Esophagus squamous epithelium (tissue), 5 donors: ENCODE measurements at regions not wholly inside any gene's neighbourhood (a gene's known extent, or its start where the extent isn't known, plus 50 kb on each side); places are given as distances from the start of the nearest gene placed in this dataset.

Experiments used
- DNase-seq: peaks from one replicate; lab custom pipeline; 2025; lab: John Stamatoyannopoulos, UW
- H3K27ac ChIP-seq, 4 donors: fragments of 200-600 bp; sonication (generic); one replicate each; pipeline ENCODE4 v1.5.1; 2016 to 2019; ENCODE audit warnings: mild to moderate bottlenecking in 1 of 4
- H3K27me3 ChIP-seq, 4 donors: fragments of 200-600 bp; sonication (generic); 1 replicate in 3 of 4; 2 replicates in 1 of 4; pipeline versions ENCODE4 v1.5.1 to v1.6.0; 2017 to 2021; ENCODE audit warnings: antibody characterized with exemption in 1 of 4
- H3K36me3 ChIP-seq, 3 donors: fragments of 200-600 bp; sonication (generic); one replicate each; pipeline ENCODE4 v1.5.1; 2016 to 2019
- H3K4me1 ChIP-seq, 3 donors: fragments of 200-600 bp; sonication (generic); one replicate each; pipeline ENCODE4 v1.5.1; 2017 to 2019
- H3K4me3 ChIP-seq, 4 donors: fragments of 200-600 bp; sonication (generic); 1 replicate in 3 of 4; 2 replicates in 1 of 4; pipeline ENCODE4 v1.5.1; 2016 to 2019; ENCODE audit warnings: mild to moderate bottlenecking in 2 of 4, moderate library complexity in 1 of 4
- H3K9me3 ChIP-seq, 3 donors: fragments of 200-600 bp; sonication (generic); one replicate each; pipeline ENCODE4 v1.5.1; 2016 to 2019
- CTCF ChIP-seq, 6 experiments: fragments of 450-650 bp in 4 of 6; fragments of 200-600 bp in 2 of 6; sonication (generic) in 2 of 6; IDR thresholded peaks; one replicate each; pipeline ENCODE4 v1.5.1; 2016 to 2019; ENCODE audit warnings: antibody characterized with exemption in 6 of 6, mild to moderate bottlenecking in 4 of 6, moderate library complexity in 4 of 6
- POLR2A ChIP-seq, 4 donors: fragments of 450-650 bp; IDR thresholded peaks; one replicate each; pipeline ENCODE4 v1.6.1; 2017; ENCODE audit warnings: antibody characterized with exemption in 4 of 4, mild to moderate bottlenecking in 4 of 4, moderate library complexity in 3 of 4
- WGBS, 2 donors: methylation state at CpG; one replicate each; pipeline ENCODE4 v1.1.5; 2018; 5-methylcytosine and 5-hydroxymethylcytosine counted together
- intact Hi-C: fragments of 100-400 bp; cut with DNase I; formaldehyde crosslinking; loops from one replicate; pipeline ENCODE4 v1.15.0; 2022
- donor health status: DM: yes; HTN: yes; CAD: no.

- TF ChIP-seq POLR2A (IDR thresholded peaks at IDR 0.05) (no peak), CTCF (IDR thresholded peaks at IDR 0.05) (no peak)
- Histone ChIP-seq H3K4me3 (no peak overlapping the region), H3K36me3 (no peaks in the 10 kb centered on the region), H3K9me3 (no peaks in the 10 kb centered on the region), H3K4me1 (no peaks in the 10 kb centered on the region), H3K27me3 (no peaks in the 10 kb centered on the region), H3K27ac (no peak overlapping the region)
- intact Hi-C loops, result no loop called here
- DNase-seq, result no peak
- 23 to 73% methylated on average over 4 of the region's 4 CpGs for WGBS, 2 donors
These were observed 174.5 kb downstream of the NR2F2 start for GRCh38 chr15:96505014-96505413.

GRCh38 chr15:96514607-96515285 lies 184.2 kb downstream of the NR2F2 start:
- Histone ChIP-seq H3K4me1 (no peaks in the 10 kb centered on the region), H3K27ac (no peak overlapping the region), H3K4me3 (no peak overlapping the region), H3K27me3 (no peaks in the 10 kb centered on the region), H3K36me3 (no peaks in the 10 kb centered on the region), H3K9me3 (no peaks in the 10 kb centered on the region)
- WGBS, 2 donors, result 68 to 72% methylated on average over 6 of the region's 6 CpGs
- intact Hi-C loops, result no loop called here
- TF ChIP-seq CTCF (IDR thresholded peaks at IDR 0.05), result no peak
- no peak for TF ChIP-seq POLR2A (IDR thresholded peaks at IDR 0.05)
- no peak for DNase-seq

- no peak for DNase-seq
- intact Hi-C loops, result no loop called here
- no peaks in the 10 kb centered on the region for H3K4me1 ChIP-seq
- 60 to 67% methylated on average over 3 of the region's 3 CpGs for WGBS, 2 donors
- no peaks in the 10 kb centered on the region for H3K9me3 ChIP-seq
- TF ChIP-seq CTCF (IDR thresholded peaks at IDR 0.05) (no peak), POLR2A (IDR thresholded peaks at IDR 0.05) (no peak)
- H3K27ac ChIP-seq, result no peak overlapping the region
- H3K27me3 ChIP-seq, result no peaks in the 10 kb centered on the region
- no peaks in the 10 kb centered on the region for H3K36me3 ChIP-seq
- H3K4me3 ChIP-seq, result no peak overlapping the region
These were observed 184.9 kb downstream of the NR2F2 start for GRCh38 chr15:96515371-96515770.

GRCh38 chr15:96521386-96521785 lies 190.9 kb downstream of the NR2F2 start:
- intact Hi-C loops, result no loop called here

More at GRCh38 chr15:96521386-96521785, 190.9 kb downstream of the NR2F2 start:
- TF ChIP-seq CTCF (IDR thresholded peaks at IDR 0.05) (no peak), POLR2A (IDR thresholded peaks at IDR 0.05) (no peak)
- H3K9me3 ChIP-seq, result peaks cover 0 to 4% (median 4%) of the 10 kb centered on the region in 3 donors
- no peak for DNase-seq
- H3K27ac ChIP-seq, result no peak overlapping the region
- H3K36me3 ChIP-seq, result no peaks in the 10 kb centered on the region
- 36 to 43% methylated on average over 1 of the region's 1 CpG for WGBS, 2 donors
- H3K4me1 ChIP-seq, result no peaks in the 10 kb centered on the region
- no peak overlapping the region for H3K4me3 ChIP-seq
- H3K27me3 ChIP-seq, result peaks cover 0 to 2% (median 0%) of the 10 kb centered on the region in 4 donors
